Left ventricle myocardium inferior (tissue), 1 donor: ENCODE measurements at regions not wholly inside any gene's neighbourhood (a gene's known extent, or its start where the extent isn't known, plus 50 kb on each side); places are given as distances from the start of the nearest gene placed in this dataset.
"Not testable (repeated sequence)": the region's sequence is repeated elsewhere in the genome, so short reads cannot be mapped to it uniquely, and the experiment has no call there.

Experiments
- DNase-seq: peaks from one replicate; pipeline ENCODE4 v3.0.0-alpha.2; 2020
- H3K27ac ChIP-seq: fragments of 200-600 bp; replicated peaks from 2 replicates; pipeline ENCODE4 v1.8.0; 2021
- H3K27me3 ChIP-seq: fragments of 200-600 bp; 2 replicates; pipeline ENCODE4 v1.8.0; 2021; ENCODE audit warnings: low read depth
- H3K36me3 ChIP-seq: fragments of 200-600 bp; 2 replicates; pipeline ENCODE4 v1.8.0; 2021
- H3K4me1 ChIP-seq: fragments of 200-600 bp; 2 replicates; pipeline ENCODE4 v1.8.0; 2021
- H3K4me3 ChIP-seq: fragments of 200-600 bp; 2 replicates; pipeline ENCODE4 v1.8.0; 2021; ENCODE audit warnings: mild to moderate bottlenecking, moderate library complexity
- H3K9me3 ChIP-seq: fragments of 200-600 bp; replicated peaks from 2 replicates; pipeline ENCODE4 v1.8.0; 2021
- intact Hi-C: fragments of 100-400 bp; cut with micrococcal nuclease; formaldehyde crosslinking; loops from one replicate; pipeline ENCODE4 v1.11.0; 2022
- TF ChIP-seq, protein P1 (sequence below): fragments of 200-600 bp; IDR thresholded peaks from 2 replicates; pipeline ENCODE4 v1.8.0; 2021; ENCODE audit warnings: antibody characterized with exemption, mild to moderate bottlenecking, borderline replicate concordance
- donor health status: DM: no; HTN: yes; CAD: no; lungs with severe emphysema.

DNA sequence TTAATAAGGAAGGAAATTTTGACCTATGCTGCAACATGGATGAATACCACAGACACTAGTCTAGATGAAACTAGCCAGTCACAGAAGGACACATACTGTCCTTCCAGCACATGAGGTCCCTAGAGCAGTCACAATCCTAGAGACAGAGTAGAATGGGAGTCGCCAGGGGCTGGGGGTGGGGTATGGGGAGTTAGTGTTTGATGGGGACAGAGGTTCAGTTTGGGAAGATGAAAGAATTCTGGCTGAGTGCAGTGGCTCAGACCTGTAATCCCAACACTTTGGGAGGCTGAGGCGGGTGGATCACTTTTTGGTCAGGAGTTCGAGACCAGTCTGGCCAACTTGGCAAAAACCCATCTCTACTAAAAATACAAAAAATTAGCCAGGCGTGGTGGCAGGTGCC is 99.2 kb downstream of the TPRA1 start:
- no peak for DNase-seq
- intact Hi-C loops, result no loop called here
- TF ChIP-seq, protein P1, sequence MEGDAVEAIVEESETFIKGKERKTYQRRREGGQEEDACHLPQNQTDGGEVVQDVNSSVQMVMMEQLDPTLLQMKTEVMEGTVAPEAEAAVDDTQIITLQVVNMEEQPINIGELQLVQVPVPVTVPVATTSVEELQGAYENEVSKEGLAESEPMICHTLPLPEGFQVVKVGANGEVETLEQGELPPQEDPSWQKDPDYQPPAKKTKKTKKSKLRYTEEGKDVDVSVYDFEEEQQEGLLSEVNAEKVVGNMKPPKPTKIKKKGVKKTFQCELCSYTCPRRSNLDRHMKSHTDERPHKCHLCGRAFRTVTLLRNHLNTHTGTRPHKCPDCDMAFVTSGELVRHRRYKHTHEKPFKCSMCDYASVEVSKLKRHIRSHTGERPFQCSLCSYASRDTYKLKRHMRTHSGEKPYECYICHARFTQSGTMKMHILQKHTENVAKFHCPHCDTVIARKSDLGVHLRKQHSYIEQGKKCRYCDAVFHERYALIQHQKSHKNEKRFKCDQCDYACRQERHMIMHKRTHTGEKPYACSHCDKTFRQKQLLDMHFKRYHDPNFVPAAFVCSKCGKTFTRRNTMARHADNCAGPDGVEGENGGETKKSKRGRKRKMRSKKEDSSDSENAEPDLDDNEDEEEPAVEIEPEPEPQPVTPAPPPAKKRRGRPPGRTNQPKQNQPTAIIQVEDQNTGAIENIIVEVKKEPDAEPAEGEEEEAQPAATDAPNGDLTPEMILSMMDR, result no peak
- Histone ChIP-seq H3K9me3 (no peaks in the 10 kb centered on the region), H3K4me1 (no peaks in the 10 kb centered on the region), H3K4me3 (no peak overlapping the region), H3K27me3 (peaks cover 41% of the 10 kb centered on the region), H3K36me3 (no peaks in the 10 kb centered on the region), H3K27ac (no peak overlapping the region)

DNA sequence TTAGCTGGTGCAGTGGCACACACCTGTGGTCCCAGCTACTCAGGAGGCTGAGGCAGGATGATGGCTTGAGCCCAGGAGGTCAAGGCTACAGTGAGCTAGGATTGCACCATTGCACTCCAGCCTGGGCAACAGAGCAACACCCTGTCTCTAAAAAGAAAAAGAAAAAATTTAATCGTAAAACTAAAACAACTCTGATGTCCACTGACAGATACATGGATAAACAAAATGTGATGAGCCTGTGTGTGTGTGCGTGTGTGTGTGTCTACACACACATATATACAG is 99.6 kb downstream of the TPRA1 start:
- H3K36me3 ChIP-seq, H3K4me1 ChIP-seq, intact Hi-C loops, DNase-seq, H3K4me3 ChIP-seq, H3K27ac ChIP-seq, H3K9me3 ChIP-seq: not testable (repeated sequence)
- peaks cover 41% of the 10 kb centered on the region for H3K27me3 ChIP-seq

DNA sequence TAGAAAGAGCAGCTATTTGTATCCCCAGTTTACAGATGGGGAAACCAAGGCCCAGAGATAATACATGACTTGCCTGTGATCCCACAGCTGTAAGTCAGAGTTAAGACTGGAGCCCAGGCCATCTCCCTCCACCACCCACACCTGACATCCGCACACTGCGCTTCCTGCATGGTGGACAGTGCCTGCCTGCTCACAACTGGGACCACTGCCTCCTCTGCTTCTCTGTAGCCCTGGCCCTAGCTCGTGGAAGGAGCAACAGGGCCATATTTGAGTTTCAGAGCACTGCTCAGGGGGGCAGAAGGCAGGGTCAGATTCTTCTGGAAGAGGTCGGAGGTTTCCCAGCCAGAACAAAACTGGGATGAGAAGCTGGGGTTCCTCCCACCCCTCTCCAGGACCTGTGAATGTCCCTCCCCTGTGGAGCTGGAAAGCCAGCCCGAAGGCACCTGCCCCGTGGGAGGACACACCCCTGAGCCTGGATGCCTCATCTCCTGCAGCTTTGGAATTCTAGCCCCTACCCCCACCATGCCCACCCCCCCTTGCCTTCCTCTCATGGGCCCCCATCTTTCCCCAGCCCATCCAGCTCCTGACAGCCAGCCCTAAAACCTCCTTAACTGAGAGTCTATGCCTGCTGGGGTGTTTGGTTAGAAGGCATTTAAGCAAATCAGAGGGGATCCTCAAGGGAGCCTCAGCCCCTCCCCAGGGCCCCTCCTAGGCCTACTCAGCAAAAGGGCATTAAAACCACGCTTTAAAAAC is 100.1 kb downstream of the TPRA1 start:
- peaks cover 38% of the 10 kb centered on the region for H3K27me3 ChIP-seq
- no peak for DNase-seq
- no peaks in the 10 kb centered on the region for H3K9me3 ChIP-seq
- intact Hi-C loops, result no loop called here
- no peak overlapping the region for H3K27ac ChIP-seq
- H3K4me1 ChIP-seq, result no peaks in the 10 kb centered on the region
- TF ChIP-seq, protein P1, result no peak
- H3K4me3 ChIP-seq, result no peak overlapping the region
- no peaks in the 10 kb centered on the region for H3K36me3 ChIP-seq

DNA sequence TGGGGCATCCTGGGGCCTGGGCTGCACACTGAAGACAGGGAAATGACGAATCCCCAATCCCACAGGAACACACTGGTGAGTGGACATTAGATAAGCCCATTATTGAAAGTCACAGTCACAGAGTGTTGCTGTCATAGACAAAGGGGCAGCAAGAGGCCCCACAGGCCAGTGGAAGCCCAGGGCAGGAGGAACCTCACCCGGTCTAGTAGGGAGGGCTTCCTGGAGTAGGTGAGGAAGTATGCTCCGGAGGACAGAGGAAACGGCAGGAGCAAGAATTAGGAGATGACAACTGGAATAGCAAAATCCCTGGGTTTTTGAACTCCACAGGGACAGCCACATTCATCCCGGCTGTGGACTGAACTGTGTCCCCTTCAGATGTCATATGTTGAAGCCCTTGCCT is 101.2 kb downstream of the TPRA1 start:
- H3K9me3 ChIP-seq, result no peaks in the 10 kb centered on the region

DNA sequence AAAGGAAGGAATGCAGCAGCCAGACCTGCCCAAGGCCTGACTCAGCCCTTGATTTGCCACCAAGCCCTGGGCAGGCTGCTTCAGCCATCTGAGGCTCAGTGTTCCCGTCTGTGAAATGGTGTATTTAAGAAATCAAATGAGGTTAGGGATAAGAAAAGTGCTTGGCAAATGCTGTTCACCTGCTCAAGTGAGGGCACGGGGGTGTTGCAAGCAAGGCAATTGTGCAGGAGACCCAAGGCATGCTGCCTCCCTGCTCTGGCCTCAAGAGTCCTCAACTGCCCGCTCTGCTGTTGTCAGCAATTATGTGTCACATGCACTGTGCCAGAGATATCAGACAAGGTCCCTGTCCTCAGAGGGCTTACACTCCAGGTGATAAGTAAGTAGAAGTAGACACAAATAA is 101.8 kb downstream of the TPRA1 start:
- H3K4me3 ChIP-seq, result no peak overlapping the region
- H3K9me3 ChIP-seq, result no peaks in the 10 kb centered on the region
- TF ChIP-seq, protein P1, result no peak
- H3K27ac ChIP-seq, result no peak overlapping the region
- no peaks in the 10 kb centered on the region for H3K4me1 ChIP-seq
- intact Hi-C loops, result no loop called here
- H3K27me3 ChIP-seq, result peaks cover 38% of the 10 kb centered on the region
- H3K36me3 ChIP-seq, result no peaks in the 10 kb centered on the region
- DNase-seq, result no peak

More for the DNA sequence above, 101.2 kb downstream of the TPRA1 start:
- no peak overlapping the region for H3K27ac ChIP-seq
- no peaks in the 10 kb centered on the region for H3K36me3 ChIP-seq
- TF ChIP-seq, protein P1, result no peak
- no peaks in the 10 kb centered on the region for H3K4me1 ChIP-seq
- intact Hi-C loops, result no loop called here
- no peak overlapping the region for H3K4me3 ChIP-seq
- DNase-seq, result no peak
- peaks cover 38% of the 10 kb centered on the region for H3K27me3 ChIP-seq

DNA sequence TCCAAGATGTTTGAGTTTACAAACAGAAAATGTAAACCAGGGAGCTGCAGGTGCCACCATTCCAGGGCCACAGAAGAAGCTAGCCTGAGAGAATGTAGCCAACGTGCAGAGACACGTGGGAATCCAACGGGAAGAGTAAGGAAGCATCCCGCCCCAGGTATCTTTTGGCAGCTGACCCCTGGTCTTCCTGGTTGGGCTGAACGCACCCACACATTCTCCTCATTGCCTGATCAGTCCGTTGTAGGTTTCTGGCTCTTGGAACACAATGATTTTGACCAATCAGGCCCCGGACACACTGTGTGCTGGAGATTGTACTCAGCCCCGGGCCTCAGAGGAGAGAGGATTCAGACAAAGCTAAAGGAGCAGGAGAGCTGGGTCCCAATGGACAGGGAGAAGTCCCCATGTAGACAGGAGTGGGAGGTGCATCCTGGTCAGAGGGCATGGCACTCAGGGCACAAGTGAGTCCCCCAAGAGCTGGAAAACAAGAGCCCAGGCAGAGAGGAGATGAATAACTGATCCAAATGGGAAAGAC is 102.3 kb downstream of the TPRA1 start:
- H3K4me1 ChIP-seq, result no peaks in the 10 kb centered on the region
- peaks cover 38% of the 10 kb centered on the region for H3K27me3 ChIP-seq
- intact Hi-C loops, result no loop called here
- no peaks in the 10 kb centered on the region for H3K9me3 ChIP-seq
- no peaks in the 10 kb centered on the region for H3K36me3 ChIP-seq
- no peak overlapping the region for H3K4me3 ChIP-seq
- no peak overlapping the region for H3K27ac ChIP-seq
- DNase-seq, result no peak
- TF ChIP-seq, protein P1, result no peak
